H9 (cell line): ENCODE measurements at regions not wholly inside any gene's neighbourhood (a gene's known extent, or its start where the extent isn't known, plus 50 kb on each side); places are given as distances from the start of the nearest gene placed in this dataset.

Source experiments
- DNase-seq: peaks from one replicate; pipeline ENCODE4 v3.0.0-alpha.2; 2017
- H2AFZ ChIP-seq: one replicate; pipeline ENCODE4 v1.6.1; 2013; ENCODE audit warnings: mild to moderate bottlenecking, low read length, control low read depth, moderate library complexity
- H2AK5ac ChIP-seq: 2 replicates; pipeline ENCODE4 v1.6.1; 2013; ENCODE audit warnings: low read length, control low read depth, mixed read lengths; ENCODE audit not compliant: insufficient read length
- H2BK120ac ChIP-seq: one replicate; pipeline ENCODE4 v1.6.1; 2013; ENCODE audit warnings: low read depth, mild to moderate bottlenecking, low read length, control low read depth, inconsistent platforms; ENCODE audit not compliant: poor library complexity, severe bottlenecking
- H2BK12ac ChIP-seq: 2 replicates; pipeline ENCODE4 v1.6.1; 2013; ENCODE audit warnings: low read length, control low read depth, mixed read lengths, low read depth; ENCODE audit not compliant: insufficient read length
- H2BK15ac ChIP-seq: 2 replicates; pipeline ENCODE4 v1.6.1; 2013; ENCODE audit warnings: low read depth, low read length, control low read depth
- H2BK20ac ChIP-seq: one replicate; pipeline ENCODE4 v1.6.1; 2013; ENCODE audit warnings: low read depth, mild to moderate bottlenecking, low read length, control low read depth, inconsistent platforms; ENCODE audit not compliant: poor library complexity, severe bottlenecking
- H2BK5ac ChIP-seq: 2 replicates; pipeline ENCODE4 v1.6.1; 2013; ENCODE audit warnings: low read length, control low read depth, mixed read lengths; ENCODE audit not compliant: insufficient read length
- H3K14ac ChIP-seq: 2 replicates; pipeline ENCODE4 v1.6.1; 2013; ENCODE audit warnings: low read length, control low read depth; ENCODE audit not compliant: insufficient read depth
- H3K18ac ChIP-seq: 2 replicates; pipeline ENCODE4 v1.6.1; 2013; ENCODE audit warnings: low read depth, mild to moderate bottlenecking, mixed read lengths, low read length, control low read depth; ENCODE audit not compliant: insufficient read length
- H3K23ac ChIP-seq: 2 replicates; pipeline ENCODE4 v1.6.1; 2013; ENCODE audit warnings: low read length, control low read depth, mixed read lengths, low read depth; ENCODE audit not compliant: insufficient read length
- H3K23me2 ChIP-seq: 2 replicates; pipeline ENCODE4 v1.6.1; 2013; ENCODE audit warnings: low read depth, mild to moderate bottlenecking, mixed read lengths, low read length, control low read depth; ENCODE audit not compliant: insufficient read length, poor library complexity, severe bottlenecking
- H3K27ac ChIP-seq: 2 replicates; pipeline ENCODE4 v1.5.1; 2013; ENCODE audit warnings: low read length, control low read depth, mixed read lengths, low read depth; ENCODE audit not compliant: insufficient read length
- H3K27me3 ChIP-seq: 2 replicates; pipeline ENCODE4 v1.6.1; 2013; ENCODE audit warnings: low read length, control low read depth, inconsistent platforms; ENCODE audit not compliant: insufficient read depth
- H3K4ac ChIP-seq: 2 replicates; pipeline ENCODE4 v1.6.1; 2013; ENCODE audit warnings: low read depth, mild to moderate bottlenecking, control low read depth, inconsistent platforms, low read length, moderate library complexity
- H3K4me1 ChIP-seq: 2 replicates; pipeline ENCODE4 v1.6.1; 2013; ENCODE audit warnings: low read length, control low read depth, inconsistent platforms; ENCODE audit not compliant: insufficient read depth
- H3K4me2 ChIP-seq: 2 replicates; pipeline ENCODE4 v1.6.1; 2013; ENCODE audit warnings: low read length, control low read depth, mixed read lengths; ENCODE audit not compliant: insufficient read length, insufficient read depth
- H3K56ac ChIP-seq: 2 replicates; pipeline ENCODE4 v1.6.1; 2013; ENCODE audit warnings: low read depth, mild to moderate bottlenecking, mixed read lengths, low read length, control low read depth; ENCODE audit not compliant: insufficient read length
- H3K79me1 ChIP-seq: 2 replicates; pipeline ENCODE4 v1.6.1; 2013; ENCODE audit warnings: low read depth, mild to moderate bottlenecking, moderate library complexity, low read length, control low read depth, inconsistent platforms; ENCODE audit not compliant: insufficient read depth, poor library complexity, severe bottlenecking
- H3K79me2 ChIP-seq: 2 replicates; pipeline ENCODE4 v1.6.1; 2013; ENCODE audit warnings: low read length, control low read depth, inconsistent platforms; ENCODE audit not compliant: insufficient read depth
- H3K9ac ChIP-seq: 2 replicates; pipeline ENCODE4 v1.6.1; 2013; ENCODE audit warnings: low read length, control low read depth, mixed read lengths; ENCODE audit not compliant: insufficient read length; ENCODE audit errors: extremely low read depth
- H3K9me3 ChIP-seq: one replicate; pipeline ENCODE4 v1.6.1; 2013; ENCODE audit warnings: low read depth, low read length, inconsistent platforms; ENCODE audit not compliant: control insufficient read depth
- H3T11ph ChIP-seq: one replicate; pipeline ENCODE4 v1.6.1; 2013; ENCODE audit warnings: mild to moderate bottlenecking, low read length, control low read depth, inconsistent platforms
- H4K20me1 ChIP-seq: one replicate; pipeline ENCODE4 v1.6.1; 2013; ENCODE audit not compliant: control insufficient read depth, insufficient read length, insufficient read depth
- H4K5ac ChIP-seq: 2 replicates; pipeline ENCODE4 v1.6.1; 2013; ENCODE audit warnings: low read depth, mild to moderate bottlenecking, mixed read lengths, low read length, control low read depth; ENCODE audit not compliant: insufficient read length
- H4K8ac ChIP-seq: replicated peaks from 2 replicates; pipeline ENCODE4 v1.6.1; 2013; ENCODE audit warnings: low read length, control low read depth, mixed read lengths, low read depth; ENCODE audit not compliant: insufficient read length
- H4K91ac ChIP-seq: 2 replicates; pipeline ENCODE4 v1.6.1; 2013; ENCODE audit warnings: low read depth, mild to moderate bottlenecking, moderate library complexity, mixed read lengths, low read length, control low read depth; ENCODE audit not compliant: insufficient read length
- H3K27ac Mint-ChIP-seq, 3 experiments: 2 replicates in 2 of 3; 3 replicates in 1 of 3; pipeline ENCODE4 v1.8.0; 2020 to 2021; ENCODE audit warnings: mixed read lengths in 3 of 3, mild to moderate bottlenecking in 1 of 3, moderate library complexity in 1 of 3
- H3K27me3 Mint-ChIP-seq: 2 replicates; pipeline ENCODE4 v1.8.0; 2021; ENCODE audit warnings: low read depth, mild to moderate bottlenecking, moderate library complexity, mixed read lengths
- H3K36me3 Mint-ChIP-seq, 3 experiments: 2 replicates in 2 of 3; 3 replicates in 1 of 3; pipeline ENCODE4 v1.8.0; 2020 to 2021; ENCODE audit warnings: low read depth in 3 of 3, mixed read lengths in 3 of 3; ENCODE audit not compliant: insufficient read depth in 1 of 3
- H3K4me1 Mint-ChIP-seq, 2 experiments: 2 replicates each; pipeline ENCODE4 v1.8.0; 2020; ENCODE audit warnings: mixed read lengths in 2 of 2
- H3K4me3 Mint-ChIP-seq, 2 experiments: 2 replicates in 1 of 2; 3 replicates in 1 of 2; pipeline ENCODE4 v1.8.0; 2020 to 2021; ENCODE audit warnings: mild to moderate bottlenecking in 2 of 2, mixed read lengths in 2 of 2, moderate library complexity in 1 of 2
- H3K9me3 Mint-ChIP-seq, 2 experiments: 2 replicates in 1 of 2; 3 replicates in 1 of 2; pipeline ENCODE4 v1.8.0; 2020; ENCODE audit warnings: mild to moderate bottlenecking in 2 of 2, mixed read lengths in 2 of 2, moderate library complexity in 1 of 2
- CTCF ChIP-seq: fragments of 200-600 bp; sonication (generic); conservative IDR thresholded peaks from 3 replicates; pipeline ENCODE4 v1.8.0; 2021; ENCODE audit warnings: antibody characterized with exemption, mild to moderate bottlenecking
- whole genome bisulfite sequencing: extraction: QIAGEN DNeasy Blood & Tissue Kit; methylation state at CpG from one replicate; pipeline ENCODE4 v1.1.7; 2013; ENCODE audit warnings: missing lambda C conversion rate, low lambda C conversion rate, mixed read lengths; ENCODE audit not compliant: insufficient read length; ENCODE audit errors: extremely low coverage; 5-methylcytosine and 5-hydroxymethylcytosine counted together

- H3T11ph ChIP-seq = no peak overlapping the region
- no peak overlapping the region; a peak in 1 of 7 replicates for H3K27ac Mint-ChIP-seq
- H2BK5ac ChIP-seq = no peak overlapping the region
- H2AFZ ChIP-seq = no peak overlapping the region
- H3K9ac ChIP-seq = no peak overlapping the region
- no peak overlapping the region for H2BK20ac ChIP-seq
- H3K9me3 Mint-ChIP-seq = no peaks in the 10 kb centered on the region
- H3K4me1 ChIP-seq = 0 out of 2 replicates have a peak, but pooled peaks cover 4% of the 10 kb centered on the region
- H3K4ac ChIP-seq = no peak overlapping the region
- no peaks in the 10 kb centered on the region; a peak in 2 of 7 replicates for H3K36me3 Mint-ChIP-seq
- H3K27ac ChIP-seq = no peak overlapping the region
- H3K27me3 Mint-ChIP-seq = peaks cover 10% of the 10 kb centered on the region
- H3K79me1 ChIP-seq = no peaks in the 10 kb centered on the region
- no CpG with 5 or more reads among the region's 5 CpGs for WGBS
- H4K8ac ChIP-seq = no peak overlapping the region
- H3K14ac ChIP-seq = no peak overlapping the region
- H3K18ac ChIP-seq = no peak overlapping the region
- no peak overlapping the region for H2AK5ac ChIP-seq
- H3K23ac ChIP-seq = no peak overlapping the region
- H4K5ac ChIP-seq = no peak overlapping the region
- no peaks in the 10 kb centered on the region for H3K79me2 ChIP-seq
- no peaks in the 10 kb centered on the region for H3K23me2 ChIP-seq
- H2BK12ac ChIP-seq = no peak overlapping the region
- no peak overlapping the region for H3K4me3 Mint-ChIP-seq
- no peaks in the 10 kb centered on the region for H3K27me3 ChIP-seq
- H3K4me2 ChIP-seq = no peak overlapping the region
- H2BK15ac ChIP-seq = no peak overlapping the region
- H2BK120ac ChIP-seq = no peak overlapping the region
- no peaks in the 10 kb centered on the region for H3K9me3 ChIP-seq
- DNase-seq = no peak
- peaks cover 11% of the 10 kb centered on the region in 2 experiments; a peak in 2 of 4 replicates for H3K4me1 Mint-ChIP-seq
- no peaks in the 10 kb centered on the region for H4K20me1 ChIP-seq
- TF ChIP-seq CTCF = no peak
- no peak overlapping the region for H3K56ac ChIP-seq
- no peak overlapping the region for H4K91ac ChIP-seq
Observed at GRCh38 chr5:174404848-174405247, 319.5 kb upstream of the MSX2 start.
